Activated T-helper 17 cell treated with anti-CD3 and anti-CD28 coated beads, Interleukin-2, amount 50 U/mL, for 72 hours (primary cell): ENCODE measurements at regions not wholly inside any gene's neighbourhood (a gene's known extent, or its start where the extent isn't known, plus 50 kb on each side); places are given as distances from the start of the nearest gene placed in this dataset.
"Not testable (repeated sequence)": the region's sequence is repeated elsewhere in the genome, so short reads cannot be mapped to it uniquely, and the experiment has no call there.

Experiments used
- ATAC-seq: fragments of 150-1000 bp; cut with Tn5 transposase; replicated peaks from 2 replicates; pipeline ENCODE4 v1.10.0; 2021; ENCODE audit warnings: mild to moderate bottlenecking, moderate library complexity
- H3K27ac Mint-ChIP-seq: one replicate; pipeline ENCODE4 v1.8.0; 2022; ENCODE audit warnings: mixed read lengths
- H3K27me3 Mint-ChIP-seq: one replicate; pipeline ENCODE4 v1.8.0; 2022; ENCODE audit warnings: mixed read lengths
- H3K36me3 Mint-ChIP-seq: one replicate; pipeline ENCODE4 v1.8.0; 2022; ENCODE audit warnings: low read depth, mild to moderate bottlenecking, mixed read lengths
- H3K4me1 Mint-ChIP-seq: one replicate; pipeline ENCODE4 v1.8.0; 2022; ENCODE audit warnings: mixed read lengths
- H3K4me3 Mint-ChIP-seq: one replicate; pipeline ENCODE4 v1.8.0; 2022; ENCODE audit warnings: mild to moderate bottlenecking, mixed read lengths
- H3K9me3 Mint-ChIP-seq: one replicate; pipeline ENCODE4 v1.8.0; 2022; ENCODE audit warnings: mixed read lengths

DNA sequence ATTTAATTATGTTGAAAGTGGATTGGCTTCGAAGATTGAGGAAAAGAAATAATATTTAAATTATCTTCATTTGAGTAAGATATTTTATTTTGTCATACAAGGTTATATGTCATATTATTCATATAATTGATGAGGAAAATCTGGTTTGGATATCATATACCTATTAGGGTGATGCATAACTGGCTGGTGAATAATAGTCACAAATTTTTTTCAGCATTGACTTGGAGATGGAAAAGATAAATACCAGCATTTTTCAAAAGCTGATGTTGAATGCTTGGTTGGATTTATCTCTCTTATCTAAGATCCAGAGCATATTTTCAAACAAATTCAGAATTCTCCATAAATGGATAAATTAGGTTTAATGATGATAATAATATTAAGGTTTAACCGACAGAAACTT is 93.5 kb upstream of the SLIT2 start:
- no peak overlapping the region for H3K4me3 Mint-ChIP-seq
- no peaks in the 10 kb centered on the region for H3K27me3 Mint-ChIP-seq
- peaks cover 5% of the 10 kb centered on the region for H3K9me3 Mint-ChIP-seq
- no peak for ATAC-seq
- H3K4me1 Mint-ChIP-seq: no peaks in the 10 kb centered on the region
- no peak overlapping the region for H3K27ac Mint-ChIP-seq
- H3K36me3 Mint-ChIP-seq: no peaks in the 10 kb centered on the region

DNA sequence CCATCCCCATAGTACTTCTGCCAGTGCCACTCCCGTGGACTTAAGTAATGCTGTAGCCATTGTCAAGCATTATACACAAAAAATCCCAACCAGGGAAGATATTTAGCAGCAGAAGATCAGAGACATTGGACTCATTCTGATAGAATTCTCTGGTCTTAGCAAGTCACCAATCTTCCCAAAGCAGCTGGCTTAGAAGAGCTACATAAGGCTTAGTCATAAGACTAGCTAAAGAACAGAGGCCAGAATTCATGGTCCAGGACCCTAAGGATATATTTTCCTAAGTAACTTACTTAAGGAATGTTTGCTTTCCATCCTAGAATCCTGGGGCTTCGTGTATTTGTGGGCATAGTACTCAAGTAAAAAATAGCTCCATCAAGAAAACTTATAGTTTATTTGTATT is 100.3 kb upstream of the SLIT2 start:
- Mint-ChIP-seq H3K27ac (no peak overlapping the region), H3K4me3 (no peak overlapping the region), H3K9me3 (peaks cover 15% of the 10 kb centered on the region), H3K27me3 (no peaks in the 10 kb centered on the region), H3K36me3 (no peaks in the 10 kb centered on the region), H3K4me1 (no peaks in the 10 kb centered on the region)
- no peak for ATAC-seq

- not testable (repeated sequence) for ATAC-seq, H3K27me3 Mint-ChIP-seq, H3K36me3 Mint-ChIP-seq, H3K4me1 Mint-ChIP-seq, H3K4me3 Mint-ChIP-seq, H3K27ac Mint-ChIP-seq
- H3K9me3 Mint-ChIP-seq: peaks cover 19% of the 10 kb centered on the region
Measured at GRCh38 chr4:20149143-20149542, 102.6 kb upstream of the SLIT2 start.

- no peak overlapping the region for H3K27ac Mint-ChIP-seq
- H3K36me3 Mint-ChIP-seq: no peaks in the 10 kb centered on the region
- H3K4me1 Mint-ChIP-seq: no peaks in the 10 kb centered on the region
- no peaks in the 10 kb centered on the region for H3K27me3 Mint-ChIP-seq
- H3K4me3 Mint-ChIP-seq: no peak overlapping the region
- no peak for ATAC-seq
- H3K9me3 Mint-ChIP-seq: peaks cover 13% of the 10 kb centered on the region
Measured at GRCh38 chr4:20137176-20137575, 114.5 kb upstream of the SLIT2 start.

- ATAC-seq: no peak
Measured at GRCh38 chr4:20127626-20128025, 124.1 kb upstream of the SLIT2 start.

DNA sequence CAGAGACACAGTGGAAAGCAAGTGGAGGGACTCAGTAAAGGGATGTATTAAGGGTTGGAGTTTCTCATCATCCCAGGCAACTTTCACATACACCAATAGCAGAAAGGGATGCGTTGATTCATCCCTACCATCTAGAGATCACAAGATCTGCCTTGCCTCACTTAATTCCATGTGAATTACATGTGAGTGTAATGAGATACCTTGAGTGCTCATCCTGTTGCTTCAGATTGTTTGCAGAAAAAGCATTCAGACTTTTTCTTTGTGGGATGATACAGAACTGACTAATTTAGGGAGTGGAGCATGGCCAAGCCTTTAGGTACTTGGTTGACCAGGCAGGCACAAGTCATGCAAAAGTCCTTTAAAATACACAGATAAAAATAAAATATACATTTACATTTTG is 124.8 kb upstream of the SLIT2 start:
- Mint-ChIP-seq H3K36me3 (no peaks in the 10 kb centered on the region), H3K27ac (no peak overlapping the region), H3K4me1 (no peaks in the 10 kb centered on the region), H3K9me3 (no peaks in the 10 kb centered on the region), H3K4me3 (no peak overlapping the region), H3K27me3 (no peaks in the 10 kb centered on the region)
- no peak for ATAC-seq

More at GRCh38 chr4:20127626-20128025, 124.1 kb upstream of the SLIT2 start:
- Mint-ChIP-seq H3K4me1 (no peaks in the 10 kb centered on the region), H3K4me3 (no peak overlapping the region), H3K9me3 (no peaks in the 10 kb centered on the region), H3K27me3 (no peaks in the 10 kb centered on the region), H3K27ac (no peak overlapping the region), H3K36me3 (no peaks in the 10 kb centered on the region)

GRCh38 chr4:20124317-20125026 is 127.2 kb upstream of the SLIT2 start:
- Mint-ChIP-seq H3K4me1 (no peaks in the 10 kb centered on the region), H3K4me3 (no peak overlapping the region), H3K36me3 (no peaks in the 10 kb centered on the region), H3K27ac (no peak overlapping the region), H3K27me3 (no peaks in the 10 kb centered on the region), H3K9me3 (no peaks in the 10 kb centered on the region)
- ATAC-seq: no peak

DNA sequence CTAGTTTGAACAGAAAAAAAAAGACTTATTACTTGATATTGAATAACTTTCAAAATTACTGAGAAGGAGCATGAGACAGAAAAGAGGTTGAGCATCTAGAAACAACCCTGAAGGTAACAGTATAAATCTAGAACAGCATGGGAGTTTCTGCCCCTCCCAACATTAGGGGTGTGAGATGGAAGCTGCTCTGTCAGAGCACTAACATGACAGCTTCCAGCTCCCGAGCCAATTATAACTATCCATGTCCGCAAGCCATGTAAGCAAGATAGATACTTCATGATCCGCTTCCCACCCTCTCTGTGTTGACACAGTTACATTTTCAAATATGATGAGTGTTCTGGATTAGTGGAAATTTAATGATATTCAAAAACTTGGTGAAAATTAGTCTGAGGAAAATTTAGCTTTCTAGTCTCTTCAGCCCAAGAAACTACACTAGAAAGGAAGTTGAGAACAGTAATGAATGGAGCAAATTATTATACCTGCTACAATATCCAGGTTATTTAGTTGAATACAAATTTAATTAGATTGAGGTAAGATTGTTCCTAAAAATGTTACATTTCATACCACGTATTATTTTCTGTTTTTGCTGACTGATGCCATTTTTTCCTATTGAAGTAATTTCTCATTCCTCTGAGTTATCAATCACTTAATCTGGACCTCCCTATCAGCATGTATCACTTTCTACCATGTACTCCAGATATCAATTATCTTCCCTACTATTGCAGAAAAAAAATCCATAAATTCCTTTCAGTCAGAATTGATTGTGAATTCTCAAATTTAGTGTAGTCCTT is 129.3 kb upstream of the SLIT2 start:
- H3K36me3 Mint-ChIP-seq: no peaks in the 10 kb centered on the region

DNA sequence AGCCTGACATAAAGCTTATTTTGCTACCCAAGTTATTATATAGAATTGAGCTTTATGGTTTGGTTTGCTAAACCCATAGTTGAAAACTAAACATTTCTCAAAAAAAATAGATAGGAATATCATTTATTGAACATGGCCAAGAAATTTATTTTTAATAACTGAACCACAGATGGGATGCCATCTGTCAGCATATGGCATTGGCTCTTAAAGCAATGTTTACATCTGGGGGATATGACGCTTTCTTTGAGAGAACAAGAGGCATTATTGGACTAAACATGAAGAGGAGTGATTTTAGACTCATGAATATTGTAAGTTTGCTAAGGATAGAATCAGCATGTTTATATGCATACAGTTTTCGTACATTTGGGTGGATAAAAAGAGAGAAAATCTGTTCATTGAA is 132.6 kb upstream of the SLIT2 start:
- Mint-ChIP-seq H3K27me3 (no peaks in the 10 kb centered on the region), H3K36me3 (no peaks in the 10 kb centered on the region), H3K27ac (no peak overlapping the region), H3K4me1 (no peaks in the 10 kb centered on the region), H3K9me3 (peaks cover 5% of the 10 kb centered on the region), H3K4me3 (no peak overlapping the region)
- no peak for ATAC-seq

More for the DNA sequence above, 129.3 kb upstream of the SLIT2 start:
- ATAC-seq: no peak
- Mint-ChIP-seq H3K27ac (no peak overlapping the region), H3K4me1 (no peaks in the 10 kb centered on the region), H3K27me3 (no peaks in the 10 kb centered on the region), H3K9me3 (no peaks in the 10 kb centered on the region), H3K4me3 (no peak overlapping the region)

DNA sequence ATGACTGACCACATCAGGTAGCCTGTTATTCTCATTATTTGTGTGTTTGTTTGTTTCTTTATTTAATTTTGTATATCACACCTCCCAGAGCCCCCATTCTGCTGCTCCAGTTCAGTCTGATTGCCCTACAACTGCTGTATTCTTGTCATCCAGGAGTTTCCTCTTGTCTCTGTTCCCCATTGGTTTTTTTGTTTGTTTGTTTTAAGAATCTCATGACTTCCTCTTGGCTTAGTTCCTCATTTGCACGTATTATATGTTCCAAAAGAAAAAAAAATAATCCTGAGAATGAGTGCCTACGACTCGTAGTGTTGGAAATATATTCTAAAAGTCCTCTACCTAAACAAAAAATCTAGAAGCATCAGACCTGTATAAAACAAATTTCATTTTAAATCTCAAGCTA is 142.3 kb upstream of the SLIT2 start:
- no peak overlapping the region for H3K4me3 Mint-ChIP-seq
- no peak overlapping the region for H3K27ac Mint-ChIP-seq
- peaks cover 14% of the 10 kb centered on the region for H3K9me3 Mint-ChIP-seq
- H3K27me3 Mint-ChIP-seq: no peaks in the 10 kb centered on the region
- no peaks in the 10 kb centered on the region for H3K4me1 Mint-ChIP-seq
- no peaks in the 10 kb centered on the region for H3K36me3 Mint-ChIP-seq
- ATAC-seq: no peak

DNA sequence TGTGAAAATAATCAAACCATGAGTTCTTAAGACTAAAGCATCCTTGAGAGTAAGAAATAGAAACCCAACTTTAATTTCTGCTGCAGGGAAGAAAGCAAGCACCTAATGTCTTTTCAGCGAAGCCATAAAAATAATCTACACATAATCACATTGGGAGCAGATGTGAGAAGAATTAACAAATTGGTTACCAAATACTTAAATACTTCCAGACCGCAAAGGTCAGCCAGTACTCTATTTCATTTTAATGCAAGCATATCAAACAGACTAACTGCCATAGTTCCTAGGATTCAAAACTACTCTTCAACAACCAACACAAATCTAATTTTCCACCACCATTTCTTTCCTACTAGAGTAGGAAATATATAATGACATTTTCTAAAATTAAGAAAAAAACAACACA is 144.8 kb upstream of the SLIT2 start:
- H3K9me3 Mint-ChIP-seq: peaks cover 15% of the 10 kb centered on the region
- no peak overlapping the region for H3K4me3 Mint-ChIP-seq
- no peaks in the 10 kb centered on the region for H3K36me3 Mint-ChIP-seq
- no peaks in the 10 kb centered on the region for H3K4me1 Mint-ChIP-seq
- ATAC-seq: no peak
- H3K27me3 Mint-ChIP-seq: no peaks in the 10 kb centered on the region
- no peak overlapping the region for H3K27ac Mint-ChIP-seq

DNA sequence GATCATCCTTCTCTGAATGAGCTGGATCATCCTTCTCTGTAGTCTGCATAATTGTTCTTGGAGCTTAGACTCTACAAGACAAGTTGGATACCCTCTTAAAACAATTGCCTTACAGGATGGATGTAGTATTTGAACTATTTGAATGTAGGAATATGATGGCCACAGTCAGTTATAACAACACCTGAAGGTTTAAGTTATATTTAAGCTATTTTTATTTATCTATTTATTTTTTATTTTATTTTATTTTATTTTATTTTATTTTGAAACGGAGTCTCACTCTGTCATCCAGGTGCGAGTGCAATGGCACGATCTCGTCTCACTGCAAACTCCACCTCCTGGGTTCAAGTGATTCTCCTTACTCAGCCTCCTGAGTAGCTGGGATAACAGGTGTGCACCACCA is 149.9 kb upstream of the SLIT2 start:
- H3K4me1 Mint-ChIP-seq: no peaks in the 10 kb centered on the region
- H3K9me3 Mint-ChIP-seq: peaks cover 15% of the 10 kb centered on the region
- H3K36me3 Mint-ChIP-seq: no peaks in the 10 kb centered on the region
- H3K27ac Mint-ChIP-seq: no peak overlapping the region
- no peaks in the 10 kb centered on the region for H3K27me3 Mint-ChIP-seq
- ATAC-seq: no peak
- no peak overlapping the region for H3K4me3 Mint-ChIP-seq

- Mint-ChIP-seq H3K4me1 (no peaks in the 10 kb centered on the region), H3K9me3 (peaks cover 12% of the 10 kb centered on the region), H3K27me3 (no peaks in the 10 kb centered on the region), H3K36me3 (no peaks in the 10 kb centered on the region), H3K4me3 (no peak overlapping the region), H3K27ac (no peak overlapping the region)
- no peak for ATAC-seq
Measured at GRCh38 chr4:20096911-20097310, 154.8 kb upstream of the SLIT2 start.

DNA sequence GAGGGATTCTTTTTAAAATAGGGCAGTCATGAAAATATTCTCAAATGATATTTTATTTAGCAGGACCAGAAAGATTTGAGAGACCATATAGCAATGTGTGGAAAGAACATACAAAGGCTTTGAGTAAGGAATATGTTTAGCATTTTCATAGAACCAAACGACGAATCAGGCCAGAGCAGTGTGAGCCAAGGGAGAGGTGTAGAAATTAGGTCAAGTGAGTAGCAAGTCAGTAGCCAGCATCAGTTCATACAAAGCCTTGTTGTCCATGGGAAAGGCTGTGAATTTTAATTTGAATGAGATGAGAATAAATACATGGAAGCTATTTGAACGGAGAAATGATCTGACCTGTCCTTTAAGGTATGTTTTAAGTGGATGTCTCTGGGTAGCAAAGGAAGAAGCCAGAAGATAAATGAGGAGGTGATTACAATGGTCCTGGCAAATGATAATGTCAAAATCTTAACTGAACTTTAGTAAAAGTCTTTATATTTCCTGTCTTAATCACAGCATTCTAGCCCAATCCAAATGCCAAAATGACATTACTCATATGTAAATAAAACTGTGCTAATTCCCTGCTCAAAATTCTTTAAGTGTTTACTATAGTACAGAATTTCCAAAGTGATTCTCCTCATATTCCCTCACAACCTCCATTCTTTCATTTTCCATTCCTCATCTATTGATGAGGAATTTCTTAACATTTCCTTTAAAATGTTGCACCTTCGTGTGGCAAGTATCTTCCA is 155.7 kb upstream of the SLIT2 start:
- no peaks in the 10 kb centered on the region for H3K36me3 Mint-ChIP-seq
- H3K4me3 Mint-ChIP-seq: no peak overlapping the region
- H3K27me3 Mint-ChIP-seq: no peaks in the 10 kb centered on the region
- no peak overlapping the region for H3K27ac Mint-ChIP-seq
- H3K9me3 Mint-ChIP-seq: peaks cover 12% of the 10 kb centered on the region
- no peaks in the 10 kb centered on the region for H3K4me1 Mint-ChIP-seq
- ATAC-seq: no peak

DNA sequence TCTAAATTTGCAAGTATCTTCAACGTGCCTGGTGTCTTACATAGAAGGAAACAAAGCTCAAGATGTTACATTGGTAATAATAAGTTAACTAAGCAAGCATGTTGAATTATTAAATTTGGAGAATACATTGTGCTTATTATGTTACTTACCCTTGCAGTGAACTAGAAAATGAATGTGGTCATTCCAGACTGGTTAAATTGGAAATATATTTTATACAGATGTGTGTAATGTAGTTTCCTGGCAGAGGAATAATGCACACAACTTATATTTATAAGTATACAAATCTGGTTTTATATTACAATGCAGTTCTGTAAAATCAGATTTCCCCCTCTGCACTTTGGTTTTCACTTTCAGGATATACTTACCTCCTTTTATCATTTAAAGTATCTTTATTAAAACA is 159.9 kb upstream of the SLIT2 start:
- Mint-ChIP-seq H3K27me3 (no peaks in the 10 kb centered on the region), H3K36me3 (no peaks in the 10 kb centered on the region), H3K4me1 (no peaks in the 10 kb centered on the region), H3K4me3 (no peak overlapping the region), H3K9me3 (peaks cover 3% of the 10 kb centered on the region), H3K27ac (no peak overlapping the region)
- no peak for ATAC-seq
